ENCODE measurements at regions not wholly inside any gene's neighbourhood (a gene's known extent, or its start where the extent isn't known, plus 50 kb on each side); places are given as distances from the start of the nearest gene placed in this dataset.
A peak's percentile ranks its signal among the peaks of the same experiment; 100 is the strongest.
"Not testable (repeated sequence)": the region's sequence is repeated elsewhere in the genome, so short reads cannot be mapped to it uniquely, and the experiment has no call there.

- DNase-seq (ENCODE audit: low spot score) = no peak
Observed at GRCh38 chr5:112534067-112534583, 115.0 kb upstream of the EPB41L4A start.

GRCh38 chr5:112534611-112535255, 115.7 kb upstream of the EPB41L4A start:
- DNase-seq (ENCODE audit: low spot score) = no peak

GRCh38 chr5:112535356-112535755, 116.3 kb upstream of the EPB41L4A start:
- no peak for DNase-seq (ENCODE audit: low spot score)

GRCh38 chr5:112544558-112544957, 125.5 kb upstream of the EPB41L4A start:
- not testable (repeated sequence) for DNase-seq (ENCODE audit: low spot score)

DNA sequence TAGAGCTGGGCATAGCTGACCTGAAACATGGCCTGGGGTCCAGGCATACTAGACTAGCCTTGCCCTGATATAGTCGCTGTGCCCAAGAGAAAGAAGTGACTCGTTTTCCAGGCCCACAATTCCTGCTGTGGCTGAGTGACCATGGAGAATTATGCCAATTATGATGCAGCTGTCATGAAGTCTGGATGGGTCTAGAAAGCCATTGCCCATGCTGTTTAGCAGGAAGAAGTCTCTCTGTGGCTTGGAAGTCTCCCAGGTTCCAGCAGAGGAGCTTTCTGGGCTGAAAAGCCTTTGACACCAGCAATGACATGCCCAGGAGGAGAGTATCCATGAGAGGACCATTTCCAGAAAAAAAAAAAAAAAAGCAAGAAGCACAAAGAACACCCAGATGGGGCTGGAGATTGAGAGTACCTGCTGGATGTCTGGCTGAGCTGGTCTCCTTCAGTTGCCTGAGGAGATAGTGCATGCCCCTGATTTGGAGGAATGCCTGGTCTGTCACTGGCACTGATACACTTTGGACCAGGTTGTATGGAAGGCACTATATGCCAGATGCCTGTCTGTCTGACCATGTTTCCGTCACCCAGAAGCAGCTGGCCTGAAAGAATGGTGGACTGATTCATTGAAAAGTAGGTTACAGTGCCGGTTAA, 128.0 kb upstream of the EPB41L4A start:
- DNase-seq (ENCODE audit: low spot score) = no peak

DNA sequence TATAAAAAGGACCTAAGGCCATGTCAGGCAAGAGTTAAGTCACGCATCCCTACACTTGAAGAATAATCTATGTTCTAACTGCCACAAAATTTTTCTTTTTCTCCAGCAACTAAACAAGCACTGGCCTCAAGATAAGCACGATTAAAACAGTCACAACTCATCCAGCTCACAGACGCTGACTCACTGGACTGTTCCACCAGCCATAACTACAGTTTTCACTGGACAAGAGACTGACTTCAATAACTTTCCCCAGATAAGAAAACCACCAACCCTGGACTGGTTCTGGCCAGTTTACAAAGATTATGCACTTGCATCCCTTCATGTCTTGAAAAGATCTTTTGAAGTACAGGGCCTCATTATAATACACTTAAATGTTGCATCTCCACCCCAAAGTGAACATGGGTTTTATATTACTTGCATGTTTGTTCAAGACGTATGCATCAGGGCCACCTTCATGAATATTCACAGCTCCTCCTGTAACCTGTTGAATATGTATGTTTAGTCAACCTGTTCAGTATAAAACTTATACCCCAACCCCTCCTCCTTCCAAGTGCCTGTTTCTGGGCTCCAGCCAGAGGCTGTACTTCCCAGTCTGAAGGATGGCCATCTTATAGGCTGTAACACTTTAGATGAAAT, 129.3 kb upstream of the EPB41L4A start:
- DNase-seq (ENCODE audit: low spot score) = peak; percentile 54

GRCh38 chr5:112549127-112549526, 130.1 kb upstream of the EPB41L4A start:
- no peak for DNase-seq (ENCODE audit: low spot score)

DNA sequence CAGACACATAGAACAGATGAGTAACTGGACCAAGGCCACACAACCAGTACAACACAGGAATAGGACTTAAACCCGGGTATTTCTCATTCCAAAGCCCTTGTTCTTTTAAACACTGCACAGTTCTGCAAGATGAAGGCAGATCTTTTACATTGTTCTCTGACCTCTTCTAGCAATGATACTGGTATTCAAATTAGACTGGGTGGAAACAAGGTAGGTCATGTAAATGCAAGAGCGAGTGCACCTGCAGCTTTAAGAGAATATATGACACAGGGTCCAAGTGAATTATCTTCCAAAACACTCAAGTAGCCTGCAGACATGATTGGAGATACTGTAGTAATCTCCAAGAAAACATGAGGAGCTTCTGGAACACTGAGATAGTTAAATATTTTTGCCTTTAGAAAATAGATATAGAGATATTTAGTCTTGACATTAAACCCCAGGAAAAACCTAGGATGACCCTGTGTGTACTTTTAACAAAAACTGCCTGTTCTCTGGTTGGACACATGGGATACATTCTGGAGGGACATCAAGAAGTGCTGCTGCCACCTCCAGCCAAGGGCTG, 130.6 kb upstream of the EPB41L4A start:
- DNase-seq (ENCODE audit: low spot score) = no peak

GRCh38 chr5:112551419-112552032, 132.4 kb upstream of the EPB41L4A start:
- peak; percentile 60 for DNase-seq (ENCODE audit: low spot score)

- no peak for DNase-seq (ENCODE audit: low spot score)
Observed at GRCh38 chr5:112552216-112552615, 133.1 kb upstream of the EPB41L4A start.

- no peak for DNase-seq (ENCODE audit: low spot score)
Observed at GRCh38 chr5:112552791-112553190, 133.7 kb upstream of the EPB41L4A start.

- peak; percentile 69 for DNase-seq (ENCODE audit: low spot score)
Observed at GRCh38 chr5:112554101-112554977, 135.3 kb upstream of the EPB41L4A start.

DNA sequence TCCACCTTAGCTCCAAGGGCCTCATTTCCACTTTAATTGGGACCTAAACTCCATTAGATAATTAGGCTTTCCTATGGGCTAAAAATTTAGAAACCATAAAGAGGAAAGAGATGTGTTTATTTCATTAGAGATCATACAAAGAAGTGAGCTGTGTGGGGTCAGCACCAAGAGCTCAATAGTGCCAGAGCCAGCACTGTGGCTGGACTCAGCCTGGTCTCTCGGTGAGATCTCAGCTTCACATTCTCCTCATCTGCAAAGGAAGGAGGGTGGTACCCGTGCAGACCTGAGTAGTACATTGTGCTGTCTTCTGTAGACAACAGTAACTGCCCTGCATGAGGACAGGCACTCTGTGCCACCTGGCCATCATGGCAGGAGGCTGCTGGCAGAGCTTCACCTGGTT, 136.1 kb upstream of the EPB41L4A start:
- no peak for DNase-seq (ENCODE audit: low spot score)

GRCh38 chr5:112555691-112556090, 136.6 kb upstream of the EPB41L4A start:
- DNase-seq (ENCODE audit: low spot score) = peak; percentile 44

- DNase-seq (ENCODE audit: low spot score) = not testable (repeated sequence)
Observed at GRCh38 chr5:112559501-112559900, 140.4 kb upstream of the EPB41L4A start.

GRCh38 chr5:112560371-112560770, 141.3 kb upstream of the EPB41L4A start:
- no peak for DNase-seq (ENCODE audit: low spot score)

GRCh38 chr5:112563169-112563826, 144.2 kb upstream of the EPB41L4A start:
- no peak for DNase-seq (ENCODE audit: low spot score)

DNA sequence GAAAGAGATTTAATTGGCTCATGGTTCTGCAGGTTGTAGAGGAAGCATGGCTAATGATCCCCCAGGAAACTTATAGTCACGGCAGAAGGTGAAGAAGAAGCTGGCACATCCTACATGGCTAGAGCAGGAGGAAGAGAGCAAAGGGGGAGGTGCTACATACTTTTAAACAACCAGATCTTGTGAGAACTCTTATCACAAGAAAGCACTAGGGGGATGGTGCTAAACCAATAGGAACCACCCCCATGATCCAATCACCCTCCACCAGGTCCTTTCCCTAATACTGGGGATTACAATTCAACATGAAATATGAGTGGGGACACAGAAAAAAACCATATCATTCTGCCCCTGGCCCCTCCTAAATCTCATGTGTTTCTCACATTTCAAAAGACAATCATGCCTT, 147.2 kb upstream of the EPB41L4A start:
- DNase-seq (ENCODE audit: low spot score) = no peak

DNA sequence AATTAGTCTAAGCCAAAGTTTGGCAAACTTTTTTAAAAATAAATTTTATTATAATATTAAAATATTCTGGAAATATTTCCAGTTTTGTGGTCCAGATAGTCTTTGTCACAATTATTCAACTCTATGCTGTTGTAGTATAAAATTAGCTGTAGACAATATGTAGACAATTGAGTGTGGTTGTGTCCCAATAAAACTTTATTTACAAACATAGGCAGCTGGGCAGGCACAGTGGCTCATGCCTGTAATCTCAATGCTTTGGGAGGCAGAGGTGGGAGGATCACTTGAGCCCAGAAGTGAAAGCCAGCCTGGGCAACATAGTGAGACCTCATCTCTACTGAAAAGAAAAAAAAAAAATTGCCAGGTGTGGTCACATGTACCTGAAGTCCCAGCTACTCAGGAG, 150.5 kb upstream of the EPB41L4A start:
- DNase-seq (ENCODE audit: low spot score) = no peak

- no peak for DNase-seq (ENCODE audit: low spot score)
Observed at GRCh38 chr5:112570708-112571444, 151.8 kb upstream of the EPB41L4A start.

Data from AG20443 (cell line).